HL-60 (cell line): ENCODE measurements at regions not wholly inside any gene's neighbourhood (a gene's known extent, or its start where the extent isn't known, plus 50 kb on each side); places are given as distances from the start of the nearest gene placed in this dataset.

Experiments used
- DNase-seq, 2 experiments: peaks; one replicate each; pipeline ENCODE4 v3.0.0-alpha.2; 2010 to 2020; ENCODE audit warnings: low read depth in 1 of 2, low spot score in 1 of 2
- H3K27ac ChIP-seq: fragments of 250-450 bp; sonication (Bioruptor Pico); replicated peaks from 2 replicates; pipeline ENCODE4 v1.5.1; 2020; ENCODE audit warnings: mild to moderate bottlenecking, moderate library complexity
- H3K27me3 ChIP-seq: fragments of 250-450 bp; sonication (Bioruptor Pico); 2 replicates; pipeline ENCODE4 v1.5.1; 2021; ENCODE audit warnings: mild to moderate bottlenecking, moderate library complexity; ENCODE audit not compliant: insufficient read depth, poor library complexity, severe bottlenecking
- H3K4me3 ChIP-seq: replicated peaks from 2 replicates; pipeline ENCODE4 v1.5.1; 2011; ENCODE audit warnings: mild to moderate bottlenecking, control low read depth, low read length; ENCODE audit not compliant: insufficient read depth
- CTCF ChIP-seq: IDR thresholded peaks from one replicate; pipeline ENCODE4 v1.5.1; 2011; ENCODE audit warnings: low read length, control low read depth, inconsistent platforms; ENCODE audit not compliant: insufficient read depth
- GABPA ChIP-seq: IDR thresholded peaks from 2 replicates; pipeline ENCODE4 v1.6.1; 2012; ENCODE audit warnings: low read depth
- POLR2AphosphoS5 ChIP-seq: IDR thresholded peaks from 2 replicates; pipeline ENCODE4 v1.6.1; 2012; ENCODE audit warnings: low read depth
- SPI1 ChIP-seq: IDR thresholded peaks from 2 replicates; pipeline ENCODE4 v1.6.1; 2012; ENCODE audit warnings: low read depth, mild to moderate bottlenecking, borderline replicate concordance
- TF ChIP-seq, protein P1 (sequence below): IDR thresholded peaks from 2 replicates; pipeline ENCODE4 v1.6.1; 2012; ENCODE audit warnings: low read depth; ENCODE audit not compliant: insufficient replicate concordance

DNA sequence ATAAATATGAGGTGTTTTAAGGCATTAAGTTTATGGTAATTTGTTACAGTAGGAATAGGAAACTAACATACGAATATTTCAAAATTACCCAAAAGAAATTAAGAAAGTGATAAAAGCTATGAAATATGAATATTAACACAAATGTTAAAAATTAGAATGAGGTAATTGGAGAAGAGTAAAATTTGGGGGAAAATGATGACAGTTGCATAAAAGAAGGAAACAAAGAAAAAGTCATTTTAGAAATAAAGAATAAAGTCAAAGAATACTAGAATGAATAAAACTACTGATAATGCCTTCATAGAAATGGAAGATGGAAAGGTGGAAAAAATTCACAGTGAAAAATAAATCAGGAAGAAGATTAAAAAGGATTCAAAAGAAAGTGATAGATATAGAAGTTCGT is 522.9 kb upstream of the NR3C2 start:
- TF ChIP-seq, protein P1, sequence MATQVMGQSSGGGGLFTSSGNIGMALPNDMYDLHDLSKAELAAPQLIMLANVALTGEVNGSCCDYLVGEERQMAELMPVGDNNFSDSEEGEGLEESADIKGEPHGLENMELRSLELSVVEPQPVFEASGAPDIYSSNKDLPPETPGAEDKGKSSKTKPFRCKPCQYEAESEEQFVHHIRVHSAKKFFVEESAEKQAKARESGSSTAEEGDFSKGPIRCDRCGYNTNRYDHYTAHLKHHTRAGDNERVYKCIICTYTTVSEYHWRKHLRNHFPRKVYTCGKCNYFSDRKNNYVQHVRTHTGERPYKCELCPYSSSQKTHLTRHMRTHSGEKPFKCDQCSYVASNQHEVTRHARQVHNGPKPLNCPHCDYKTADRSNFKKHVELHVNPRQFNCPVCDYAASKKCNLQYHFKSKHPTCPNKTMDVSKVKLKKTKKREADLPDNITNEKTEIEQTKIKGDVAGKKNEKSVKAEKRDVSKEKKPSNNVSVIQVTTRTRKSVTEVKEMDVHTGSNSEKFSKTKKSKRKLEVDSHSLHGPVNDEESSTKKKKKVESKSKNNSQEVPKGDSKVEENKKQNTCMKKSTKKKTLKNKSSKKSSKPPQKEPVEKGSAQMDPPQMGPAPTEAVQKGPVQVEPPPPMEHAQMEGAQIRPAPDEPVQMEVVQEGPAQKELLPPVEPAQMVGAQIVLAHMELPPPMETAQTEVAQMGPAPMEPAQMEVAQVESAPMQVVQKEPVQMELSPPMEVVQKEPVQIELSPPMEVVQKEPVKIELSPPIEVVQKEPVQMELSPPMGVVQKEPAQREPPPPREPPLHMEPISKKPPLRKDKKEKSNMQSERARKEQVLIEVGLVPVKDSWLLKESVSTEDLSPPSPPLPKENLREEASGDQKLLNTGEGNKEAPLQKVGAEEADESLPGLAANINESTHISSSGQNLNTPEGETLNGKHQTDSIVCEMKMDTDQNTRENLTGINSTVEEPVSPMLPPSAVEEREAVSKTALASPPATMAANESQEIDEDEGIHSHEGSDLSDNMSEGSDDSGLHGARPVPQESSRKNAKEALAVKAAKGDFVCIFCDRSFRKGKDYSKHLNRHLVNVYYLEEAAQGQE: no peak
- TF ChIP-seq SPI1 (no peak), POLR2AphosphoS5 (no peak), GABPA (no peak), CTCF (no peak)
- no peak overlapping the region for H3K4me3 ChIP-seq
- H3K27ac ChIP-seq: no peak overlapping the region
- H3K27me3 ChIP-seq: no peaks in the 10 kb centered on the region
- DNase-seq: no peak

- Histone ChIP-seq H3K4me3 (no peak overlapping the region), H3K27me3 (no peaks in the 10 kb centered on the region), H3K27ac (no peak overlapping the region)
- DNase-seq: no peak
- no peak for TF ChIP-seq POLR2AphosphoS5
These were observed 522.2 kb upstream of the NR3C2 start for GRCh38 chr4:148964456-148964855.

GRCh38 chr4:148962539-148963290 is 520.5 kb upstream of the NR3C2 start:
- no peaks in the 10 kb centered on the region for H3K27me3 ChIP-seq
- H3K4me3 ChIP-seq: no peak overlapping the region
- H3K27ac ChIP-seq: no peak overlapping the region
- no peak for DNase-seq
- TF ChIP-seq, protein P1: no peak
- TF ChIP-seq CTCF (no peak), POLR2AphosphoS5 (no peak), SPI1 (no peak), GABPA (no peak)

DNA sequence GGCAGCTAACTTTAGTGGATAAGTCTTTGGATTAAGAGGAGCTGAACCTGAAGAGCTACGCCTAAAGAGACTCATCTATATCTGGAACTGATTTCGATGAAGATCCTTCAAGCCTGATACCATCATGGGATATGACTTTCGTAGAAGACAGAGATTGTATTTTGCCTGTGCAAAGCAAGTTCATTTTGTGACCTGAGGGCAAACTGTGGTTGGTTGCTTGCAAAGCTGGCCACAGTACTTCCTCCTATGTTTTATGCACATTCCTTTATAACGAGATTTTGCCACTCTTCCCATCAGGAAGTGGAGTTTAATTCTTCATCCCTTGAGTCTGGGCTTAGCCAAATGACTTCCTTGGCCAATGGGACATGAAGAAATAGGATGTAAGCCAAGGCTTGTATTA is 519.3 kb upstream of the NR3C2 start:
- no peak overlapping the region for H3K4me3 ChIP-seq
- TF ChIP-seq GABPA: no peak
- TF ChIP-seq, protein P1: no peak
- no peak for TF ChIP-seq CTCF
- no peak for TF ChIP-seq POLR2AphosphoS5
- H3K27ac ChIP-seq: no peak overlapping the region
- H3K27me3 ChIP-seq: no peaks in the 10 kb centered on the region
- DNase-seq: no peak
